ENCODE measurements at regions not wholly inside any gene's neighbourhood (a gene's known extent, or its start where the extent isn't known, plus 50 kb on each side); places are given as distances from the start of the nearest gene placed in this dataset.

DNA sequence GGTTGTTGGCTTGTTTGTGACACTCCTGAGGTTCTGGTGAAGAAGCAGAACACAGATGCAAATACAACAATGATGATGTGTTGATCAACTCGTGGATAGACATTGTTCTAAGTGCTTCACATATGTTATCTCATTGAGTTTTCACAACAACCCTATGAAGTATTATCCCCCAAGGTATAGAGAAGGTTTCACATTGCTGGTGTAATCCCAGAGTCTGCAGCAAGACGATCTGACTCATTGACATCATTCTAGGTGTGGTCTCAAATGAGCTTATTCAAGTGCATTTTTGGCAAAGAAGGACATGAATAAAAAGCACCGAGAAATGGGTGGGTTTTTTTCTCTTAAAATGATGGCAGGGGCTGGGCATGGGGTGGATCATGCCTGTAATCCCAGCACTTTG, 64.1 kb upstream of the SCAF4 start:
- TF ChIP-seq POLR2A (IDR thresholded peaks at IDR 0.05; ENCODE audit: low read depth, low read length) = no peak
- TF ChIP-seq POLR2AphosphoS5 (IDR thresholded peaks at IDR 0.05; ENCODE audit: low read depth, low read length) = no peak
- no peak for TF ChIP-seq TAF1 (IDR thresholded peaks at IDR 0.05; ENCODE audit: borderline replicate concordance, low read depth, low read length)
